HG03378 (cell line): ENCODE measurements at regions not wholly inside any gene's neighbourhood (a gene's known extent, or its start where the extent isn't known, plus 50 kb on each side); places are given as distances from the start of the nearest gene placed in this dataset.
A peak's percentile ranks its signal among the peaks of the same experiment; 100 is the strongest.
"Not testable (repeated sequence)": the region's sequence is repeated elsewhere in the genome, so short reads cannot be mapped to it uniquely, and the experiment has no call there.

ENCODE experiments used
- ATAC-seq: cut with Tn5 transposase; IDR thresholded peaks from one replicate; pipeline ENCODE4 v1.9.1; 2021; ENCODE audit warnings: mild to moderate bottlenecking, moderate library complexity; ENCODE audit not compliant: unreplicated experiment

- peak; percentile 78 for ATAC-seq
Measured at GRCh38 chr2:199216253-199216652, 241.5 kb downstream of the SATB2 start.

DNA sequence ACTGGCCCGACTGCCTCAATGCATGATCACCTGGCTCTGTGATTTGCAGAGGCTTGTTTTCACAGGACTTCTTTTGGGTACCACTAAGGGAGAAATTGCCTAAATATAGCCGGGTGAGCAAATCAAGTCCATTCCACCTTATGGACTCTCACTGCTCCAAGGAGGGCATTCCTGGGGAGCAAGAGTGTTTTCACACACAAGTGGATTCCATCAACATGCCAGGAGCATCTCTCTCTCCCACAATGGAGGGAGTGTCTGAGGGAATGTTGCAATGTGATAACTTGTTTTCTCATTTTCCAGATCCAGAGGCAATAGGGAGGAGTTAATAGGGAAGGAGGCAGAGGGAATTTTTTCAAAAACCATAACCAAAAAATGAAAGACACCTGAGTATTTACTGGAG, 250.7 kb downstream of the SATB2 start:
- no peak for ATAC-seq

DNA sequence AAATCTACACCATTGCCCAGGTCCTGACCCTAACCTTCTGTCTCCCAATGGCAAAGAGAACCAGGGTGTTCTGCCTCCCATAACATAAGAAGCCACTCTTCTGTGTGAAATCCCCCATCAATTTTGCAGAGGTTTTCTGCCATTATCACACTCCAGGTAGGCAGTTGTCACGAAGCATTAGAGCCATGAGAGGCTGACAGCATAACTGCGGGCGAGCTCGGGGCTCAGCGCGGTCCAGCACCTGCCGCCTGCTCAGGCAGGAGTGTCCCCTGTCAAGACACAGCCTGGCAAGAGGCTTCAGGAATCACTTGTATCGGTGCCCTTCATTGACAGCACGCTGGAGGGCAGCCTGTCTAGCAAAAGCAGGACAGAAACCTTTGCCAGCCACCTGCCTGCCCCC, 251.2 kb downstream of the SATB2 start:
- ATAC-seq, result no peak

GRCh38 chr2:199202964-199203363, 254.8 kb downstream of the SATB2 start:
- no peak for ATAC-seq

GRCh38 chr2:199201539-199201938, 256.2 kb downstream of the SATB2 start:
- no peak for ATAC-seq

DNA sequence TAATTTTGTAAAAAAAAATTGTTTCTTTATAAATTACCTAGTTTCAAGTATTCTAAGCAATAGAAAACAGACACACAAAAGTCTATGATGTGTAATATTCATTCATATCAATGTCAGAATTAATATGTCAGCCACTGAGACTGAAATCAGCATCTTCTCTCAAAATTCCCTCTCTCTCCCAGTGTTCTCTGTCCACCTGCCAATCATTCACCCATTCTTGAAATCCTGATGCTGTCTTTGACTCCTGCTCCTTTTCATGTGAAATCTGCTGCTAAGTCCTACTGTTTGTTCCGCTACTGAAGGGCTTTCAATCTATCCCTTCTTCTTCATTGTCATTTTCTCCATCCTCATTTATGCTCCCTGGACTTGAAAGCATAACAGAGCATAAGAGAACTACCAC, 257.9 kb downstream of the SATB2 start:
- ATAC-seq, result no peak

GRCh38 chr2:199197448-199197847, 260.3 kb downstream of the SATB2 start:
- ATAC-seq, result no peak

- ATAC-seq, result no peak
Measured at GRCh38 chr2:199196686-199197085, 261.1 kb downstream of the SATB2 start.

GRCh38 chr2:199195927-199196502, 261.7 kb downstream of the SATB2 start:
- no peak for ATAC-seq

- ATAC-seq, result no peak
Measured at GRCh38 chr2:199191461-199191860, 266.3 kb downstream of the SATB2 start.

DNA sequence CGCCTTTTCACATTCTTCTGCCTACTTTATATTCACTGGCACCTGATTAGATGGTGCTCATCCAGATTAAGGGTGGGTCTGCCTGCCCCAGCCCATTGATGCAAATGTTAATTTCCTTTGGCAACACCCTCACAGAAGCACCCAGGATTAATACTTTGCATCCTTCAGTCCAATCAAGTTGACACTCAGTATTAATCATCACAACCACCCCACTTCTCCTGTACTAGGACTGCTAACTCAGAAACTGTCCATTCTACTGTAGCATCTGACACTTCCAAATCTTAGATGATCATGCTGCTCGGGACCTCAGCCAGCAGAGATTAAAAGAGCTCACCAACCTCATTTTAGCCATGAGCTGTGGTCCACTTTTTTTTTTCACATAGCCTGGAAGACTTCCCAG, 268.5 kb downstream of the SATB2 start:
- ATAC-seq, result no peak

DNA sequence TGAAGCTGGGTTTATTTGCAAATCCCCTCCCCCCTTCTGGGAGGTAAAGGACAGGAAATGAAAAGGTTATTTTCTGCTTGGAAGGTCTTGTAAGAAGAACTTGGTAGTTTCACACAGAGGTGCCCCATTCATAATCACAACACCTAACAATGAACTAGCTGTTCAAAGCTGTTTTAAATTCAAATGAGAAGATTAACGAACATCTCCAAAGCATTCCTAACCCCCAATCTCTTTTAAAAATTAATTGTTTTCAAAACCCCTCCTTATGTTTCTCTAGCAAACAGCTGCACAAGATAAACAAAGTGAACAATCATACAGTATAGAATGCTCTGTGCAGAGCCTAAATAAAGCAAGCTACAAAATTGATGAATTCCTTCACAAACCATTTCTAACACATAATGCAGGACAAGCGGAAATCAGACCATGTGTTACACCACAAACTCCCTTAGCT, 271.4 kb downstream of the SATB2 start:
- no peak for ATAC-seq

DNA sequence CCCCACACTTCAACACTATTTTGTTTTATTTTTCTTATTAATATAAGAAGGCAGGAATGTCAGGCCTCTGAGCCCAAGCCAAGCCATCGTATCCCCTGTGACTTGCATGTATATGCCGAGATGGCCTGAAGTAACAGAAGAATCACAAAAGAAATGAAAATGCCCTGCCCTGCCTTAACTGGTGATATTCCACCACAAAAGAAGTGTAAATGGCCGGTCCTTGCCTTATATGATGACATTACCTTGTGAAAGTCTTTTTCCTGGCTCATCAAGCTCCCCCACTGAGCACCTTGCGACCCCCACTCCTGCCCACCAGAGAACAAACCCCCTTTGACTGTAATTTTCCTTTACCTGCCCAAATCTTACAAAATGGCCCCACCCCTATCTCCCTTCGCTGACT, 272.6 kb downstream of the SATB2 start:
- ATAC-seq, result not testable (repeated sequence)

DNA sequence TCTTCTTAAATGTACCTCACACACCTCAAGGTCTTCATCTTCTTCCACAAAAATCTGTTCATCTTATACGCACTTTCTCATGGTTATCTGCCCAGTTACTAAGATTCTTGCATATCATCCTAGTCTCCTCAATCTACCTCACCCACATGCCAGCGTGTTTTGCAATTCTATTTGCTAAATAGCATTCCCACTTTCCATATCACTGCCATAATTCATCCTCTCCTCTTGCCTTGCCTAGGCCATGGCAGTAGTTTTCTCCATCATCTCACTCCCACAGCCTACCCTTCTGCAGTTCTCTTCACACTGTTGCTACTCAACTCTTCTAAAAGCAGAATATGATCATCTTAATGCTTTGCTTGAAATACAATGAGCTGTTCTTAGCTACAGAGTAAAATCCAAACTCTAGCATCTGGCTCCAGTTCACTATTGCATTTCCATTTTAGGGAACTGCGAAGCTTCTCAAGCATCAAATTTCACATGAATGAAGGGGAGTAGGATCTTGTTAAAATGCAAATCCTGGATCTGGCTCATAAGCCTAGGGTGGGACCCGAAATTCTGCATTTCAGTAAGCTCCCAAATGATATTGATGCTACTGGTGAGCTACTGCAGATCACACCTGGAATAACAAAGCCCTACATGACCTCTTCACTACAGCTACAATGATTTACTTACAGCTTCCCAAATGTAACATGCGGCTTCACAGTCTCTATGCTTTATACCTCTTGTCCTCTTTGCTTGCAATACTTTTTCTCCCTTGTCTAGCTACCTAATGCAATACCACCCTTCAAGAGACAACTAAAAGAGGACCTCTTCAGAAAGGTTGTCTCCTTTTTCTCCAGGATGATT, 293.9 kb downstream of the SATB2 start:
- no peak for ATAC-seq

DNA sequence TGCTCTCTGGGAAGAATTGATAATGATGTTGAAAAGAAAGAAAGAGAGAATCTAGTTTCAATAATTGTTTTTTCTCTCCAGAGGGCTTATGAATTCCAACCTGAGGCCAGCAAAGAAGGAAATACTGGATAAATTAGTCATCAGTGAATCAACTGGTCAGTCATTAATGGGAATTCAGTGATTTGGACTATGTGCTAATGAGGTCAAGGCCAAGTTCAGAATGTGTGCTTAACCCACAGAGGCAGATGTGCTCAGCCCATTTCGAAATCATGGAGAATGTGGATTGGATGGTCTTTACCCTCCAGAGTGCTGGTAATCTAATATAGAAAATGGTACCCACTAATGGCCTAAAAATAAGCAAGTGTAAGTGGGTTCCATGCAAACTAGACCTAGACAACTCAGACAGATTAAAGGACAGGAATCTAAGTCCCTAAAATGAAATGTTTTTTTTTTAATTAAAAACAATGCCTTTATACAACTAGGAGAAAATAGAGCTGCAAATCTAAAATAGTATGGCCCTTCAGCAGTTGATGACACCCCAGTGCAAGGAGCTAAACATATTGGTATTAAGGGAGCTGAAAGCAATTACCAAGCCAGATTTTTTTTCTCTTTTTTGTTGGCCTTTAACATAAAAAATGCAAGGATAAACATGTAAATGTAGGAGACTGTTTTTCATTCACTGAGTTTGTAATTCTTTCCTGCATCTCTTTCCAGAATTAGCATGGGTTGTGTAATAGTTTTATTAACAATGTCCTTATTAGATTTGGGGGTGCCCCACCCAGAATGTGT, 296.9 kb downstream of the SATB2 start:
- no peak for ATAC-seq

DNA sequence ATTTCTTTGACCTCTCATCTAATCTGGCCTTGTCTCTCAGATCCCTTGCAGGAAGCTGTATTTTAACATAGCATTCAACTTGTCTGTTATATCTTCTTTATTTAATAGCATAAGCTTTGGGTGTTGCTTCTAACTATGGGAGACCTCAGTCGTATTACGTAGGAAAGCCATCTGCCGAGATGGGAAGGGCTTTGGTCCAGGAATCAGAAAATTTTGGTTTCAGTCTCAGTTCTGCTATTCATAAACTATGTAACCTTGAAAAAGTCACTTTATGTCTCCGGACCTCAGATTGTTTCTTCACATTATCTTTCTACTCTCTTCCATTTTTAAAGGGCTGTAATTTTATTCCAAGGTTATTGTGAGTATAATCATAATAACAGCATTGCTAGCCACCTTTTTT, 297.7 kb downstream of the SATB2 start:
- no peak for ATAC-seq

DNA sequence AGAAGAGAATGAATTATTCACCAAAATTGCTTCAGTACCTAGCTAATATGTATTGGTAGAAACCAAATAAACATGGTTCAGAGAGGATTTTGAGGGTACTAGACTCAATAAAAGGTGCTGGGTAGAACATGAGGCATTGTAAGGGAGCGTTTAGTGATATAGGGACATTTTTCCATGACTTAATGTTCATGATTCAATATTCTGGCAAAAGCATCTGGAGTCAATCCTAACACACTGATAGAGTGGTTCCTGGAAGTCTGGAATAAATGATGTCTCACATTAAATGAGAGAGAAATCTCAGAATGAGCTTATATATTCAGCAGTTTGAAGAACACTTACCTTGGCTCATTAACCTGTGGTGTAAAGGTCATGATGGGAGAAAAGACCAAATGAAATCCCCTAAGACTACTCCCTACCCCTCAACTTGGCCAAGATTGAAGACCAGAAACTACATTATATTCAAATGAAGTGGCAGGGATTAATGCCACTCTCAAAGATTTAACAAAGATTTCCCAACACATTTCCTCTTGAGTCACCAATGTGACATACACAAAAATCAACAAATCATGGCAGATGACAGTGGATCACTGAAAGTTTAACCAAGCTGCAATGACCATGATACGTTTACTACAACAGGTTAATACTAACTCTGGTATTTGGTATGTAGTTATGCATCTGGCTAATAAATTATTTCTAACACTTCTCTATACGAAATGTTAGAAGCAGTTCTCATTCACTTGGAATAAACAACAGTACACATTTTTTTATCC, 309.5 kb downstream of the SATB2 start:
- no peak for ATAC-seq

GRCh38 chr2:199147216-199147615, 310.5 kb downstream of the SATB2 start:
- ATAC-seq, result no peak

- ATAC-seq, result no peak
Measured at GRCh38 chr2:199144546-199144945, 313.2 kb downstream of the SATB2 start.

DNA sequence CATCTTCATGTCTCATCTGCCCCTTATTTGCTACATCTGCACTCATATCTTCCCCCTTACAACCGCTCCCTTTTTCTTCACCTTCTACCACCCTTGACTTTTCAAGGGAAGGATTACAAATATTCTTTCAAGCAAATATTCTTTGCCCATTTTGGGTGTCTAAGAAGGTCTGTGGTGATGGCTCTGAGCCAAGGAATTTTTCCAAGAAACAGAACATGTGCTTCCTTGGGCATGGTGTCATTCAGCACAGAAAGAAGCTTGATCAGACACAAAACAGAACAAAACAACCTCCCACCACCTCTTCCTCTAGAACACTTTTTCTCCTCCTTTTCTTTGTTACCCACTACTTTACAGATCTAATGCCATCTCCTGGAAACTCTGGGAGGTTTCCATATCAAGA, 313.7 kb downstream of the SATB2 start:
- no peak for ATAC-seq

DNA sequence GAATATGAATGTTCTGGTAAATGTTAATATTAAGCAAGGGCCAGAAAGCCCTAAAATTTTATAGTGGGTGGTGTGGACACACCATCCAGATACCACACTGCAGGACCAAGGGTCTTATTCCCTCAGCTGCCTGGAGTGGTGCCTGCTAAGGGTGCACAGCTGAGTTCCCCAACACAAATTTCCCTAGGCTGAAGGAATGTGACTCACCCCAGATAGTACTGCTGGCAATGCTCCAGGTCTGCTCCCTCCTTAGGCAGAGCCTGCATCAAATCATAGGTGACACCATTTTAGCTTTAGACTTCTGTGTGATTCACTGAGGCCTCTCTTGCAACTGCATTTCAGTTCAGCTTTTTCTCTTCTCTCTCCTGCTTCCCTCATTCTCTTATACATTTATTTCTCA, 321.1 kb downstream of the SATB2 start:
- ATAC-seq, result no peak
